H54 (cell line): ENCODE measurements at regions not wholly inside any gene's neighbourhood (a gene's known extent, or its start where the extent isn't known, plus 50 kb on each side); places are given as distances from the start of the nearest gene placed in this dataset.
A peak's percentile ranks its signal among the peaks of the same experiment; 100 is the strongest.

Experiments used
- DNase-seq: peaks from one replicate; pipeline ENCODE4 v3.0.0; 2011; ENCODE audit warnings: low spot score, mixed read lengths; ENCODE audit not compliant: insufficient read length
- FAIRE-seq: peaks from 3 replicates; lab custom pipeline; 2011; peaks lifted over from hg19 to GRCh38; lab: Jason Lieb, UNC
- POLR2A ChIP-seq: IDR thresholded peaks from 2 replicates; pipeline ENCODE4 v1.6.1; 2011; ENCODE audit warnings: low read depth, mild to moderate bottlenecking, low read length

DNA sequence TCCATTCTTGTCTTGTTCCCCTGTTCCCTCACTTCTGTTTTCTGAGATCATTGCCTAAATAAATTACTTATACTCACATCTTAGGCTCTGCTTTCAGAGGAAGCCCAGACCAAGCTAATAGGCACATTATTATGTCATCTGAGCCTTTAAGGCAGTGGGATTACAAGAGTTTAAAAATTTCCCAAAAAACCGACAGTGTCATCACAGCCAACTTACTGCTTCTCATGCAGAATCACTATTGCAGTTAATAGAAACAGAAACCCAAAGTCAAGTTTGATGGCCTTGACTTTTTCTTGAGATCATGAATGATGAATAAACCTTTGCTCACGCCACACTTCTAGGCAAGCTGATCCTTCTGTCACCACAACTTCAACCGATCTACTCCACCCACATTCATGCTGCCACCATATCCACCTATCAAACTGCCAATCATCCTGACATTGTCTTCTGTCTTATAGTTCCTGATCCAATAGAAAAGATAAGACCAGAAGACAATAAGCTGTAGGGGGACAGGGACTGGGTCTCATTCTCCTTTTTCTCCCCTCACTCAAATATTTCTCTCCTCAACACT, 142.7 kb upstream of the CREB1 start:
- FAIRE-seq (no peak), DNase-seq (no peak)
- no peak for TF ChIP-seq POLR2A

DNA sequence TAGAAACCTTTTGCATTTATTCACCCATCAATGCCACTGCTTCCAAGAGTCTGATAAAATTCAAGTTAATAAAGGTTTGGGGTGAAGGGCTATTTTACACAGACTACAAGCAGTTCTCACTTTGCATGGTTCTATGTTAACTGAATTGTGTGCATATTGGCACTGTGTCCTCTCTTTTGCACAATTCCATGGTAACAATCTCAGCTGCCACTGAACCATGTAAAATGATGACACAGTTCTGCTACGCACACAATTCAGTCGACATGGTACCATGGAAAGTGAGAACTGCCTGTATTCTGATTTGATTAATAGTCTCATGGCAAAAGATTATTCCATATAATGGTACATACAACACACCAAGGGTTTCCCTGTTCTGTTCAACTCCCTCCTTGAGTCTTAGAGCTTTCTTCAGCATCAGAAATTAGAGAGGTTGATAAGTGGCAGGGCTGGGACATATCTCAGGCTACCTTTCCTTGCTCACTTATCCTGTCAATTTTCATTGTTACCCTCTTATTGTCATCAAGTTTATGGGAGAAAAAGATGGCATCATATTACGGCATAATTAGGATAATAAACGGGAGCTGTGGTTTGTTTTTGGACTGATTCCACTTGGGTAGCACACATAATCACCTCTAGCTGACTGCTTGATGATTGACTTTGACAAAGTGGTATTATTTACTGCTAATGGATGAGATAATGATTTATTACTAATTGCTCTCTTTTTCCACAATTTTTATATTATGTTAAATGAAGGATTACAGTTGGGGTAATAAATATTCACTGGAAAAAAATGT, 139.3 kb upstream of the CREB1 start:
- no peak for DNase-seq
- no peak for TF ChIP-seq POLR2A
- FAIRE-seq: no peak

DNA sequence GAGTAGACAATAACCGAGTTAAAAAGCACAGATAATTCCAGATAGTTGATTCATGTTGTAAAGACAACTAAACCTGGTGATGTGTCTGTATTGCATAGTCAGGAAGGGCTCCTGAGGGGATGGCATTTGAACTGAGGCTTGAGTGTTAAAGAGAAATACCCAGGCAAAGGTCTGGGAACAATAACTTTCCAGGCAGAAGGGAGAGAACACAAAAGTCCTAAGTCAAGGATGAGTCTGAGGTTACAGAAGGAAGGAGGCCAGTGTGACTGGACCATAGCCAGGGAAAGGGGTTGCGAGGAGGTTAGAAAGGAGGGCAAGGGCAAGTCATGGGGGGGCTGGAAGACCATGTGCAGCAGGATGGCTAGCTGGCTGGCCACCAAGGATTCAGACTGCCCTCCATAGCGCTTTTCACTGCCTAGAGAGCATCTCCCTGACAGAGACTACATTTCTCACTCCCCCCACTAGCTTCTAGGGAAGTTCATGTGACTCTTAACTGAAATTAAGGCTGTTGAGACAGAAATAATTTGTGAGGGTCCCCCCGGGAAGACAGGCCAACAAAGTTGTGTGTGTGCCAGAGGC, 135.5 kb upstream of the CREB1 start:
- peak; percentile 62 for FAIRE-seq
- no peak for TF ChIP-seq POLR2A
- no peak for DNase-seq

DNA sequence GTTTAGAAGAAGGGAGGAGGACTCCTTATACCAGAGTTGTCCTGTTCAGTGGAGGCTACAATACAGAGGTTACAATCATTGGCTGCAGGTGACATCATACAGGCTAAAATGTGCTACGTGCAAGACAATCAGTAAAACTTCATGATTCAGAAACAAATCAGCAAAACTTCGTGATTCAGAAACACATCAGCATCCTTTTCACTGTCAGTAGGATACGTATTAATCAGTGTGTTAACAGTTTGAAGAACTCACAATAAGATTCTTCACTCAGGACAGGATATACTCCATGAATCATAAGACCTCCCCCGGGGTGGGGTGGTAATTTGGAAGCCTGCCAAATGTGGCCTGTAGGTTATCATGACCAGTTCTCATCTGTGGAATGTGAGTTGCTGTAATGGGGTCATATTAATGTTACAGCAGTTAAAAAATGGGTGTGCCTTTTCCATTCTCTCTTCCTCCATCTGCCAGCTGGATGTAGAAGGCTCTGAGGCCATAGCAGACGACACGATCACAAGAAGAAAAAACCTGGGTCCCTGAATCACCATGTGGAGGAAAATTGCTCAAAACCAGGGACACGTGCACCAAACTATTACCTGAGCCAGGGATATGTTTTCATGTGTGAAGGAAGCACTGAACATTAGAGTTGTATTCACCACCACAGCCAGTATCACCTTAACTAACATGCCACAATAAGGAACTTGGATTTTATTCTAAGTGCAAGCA, 134.8 kb upstream of the CREB1 start:
- TF ChIP-seq POLR2A: no peak
- peak; percentile 28 for DNase-seq
- FAIRE-seq: peak; percentile 98

DNA sequence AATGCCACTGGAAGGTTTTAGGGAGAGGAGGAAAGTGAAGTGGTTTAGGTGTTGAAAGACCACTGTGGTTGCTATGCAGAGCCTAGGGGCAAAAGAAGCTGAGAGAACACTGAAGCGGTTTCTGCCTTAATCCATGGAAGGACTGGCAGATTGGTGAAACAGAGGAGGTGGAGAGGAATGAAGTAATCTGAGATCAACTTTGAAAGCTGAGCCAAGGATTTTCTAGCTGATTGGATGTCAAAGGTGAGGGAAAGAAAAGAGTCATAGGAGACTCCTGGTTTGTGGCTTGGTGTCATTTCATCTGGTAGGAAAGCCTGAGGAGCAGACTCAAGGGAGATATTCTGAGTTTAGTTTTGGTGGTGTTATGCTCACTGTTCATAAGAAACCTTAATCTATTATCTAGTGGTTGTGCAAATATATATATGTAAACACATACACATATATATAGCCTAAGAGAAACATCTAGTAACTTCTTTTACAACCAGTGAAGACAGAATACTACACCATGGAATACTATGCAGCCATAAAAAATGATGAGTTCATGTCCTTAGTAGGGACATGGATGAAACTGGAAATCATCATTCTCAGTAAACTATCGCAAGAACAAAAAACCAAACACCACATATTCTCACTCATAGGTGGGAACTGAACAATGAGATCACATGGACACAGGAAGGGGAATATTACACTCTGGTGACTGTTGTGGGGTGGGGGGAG, 134.1 kb upstream of the CREB1 start:
- FAIRE-seq (no peak), DNase-seq (no peak)
- no peak for TF ChIP-seq POLR2A

DNA sequence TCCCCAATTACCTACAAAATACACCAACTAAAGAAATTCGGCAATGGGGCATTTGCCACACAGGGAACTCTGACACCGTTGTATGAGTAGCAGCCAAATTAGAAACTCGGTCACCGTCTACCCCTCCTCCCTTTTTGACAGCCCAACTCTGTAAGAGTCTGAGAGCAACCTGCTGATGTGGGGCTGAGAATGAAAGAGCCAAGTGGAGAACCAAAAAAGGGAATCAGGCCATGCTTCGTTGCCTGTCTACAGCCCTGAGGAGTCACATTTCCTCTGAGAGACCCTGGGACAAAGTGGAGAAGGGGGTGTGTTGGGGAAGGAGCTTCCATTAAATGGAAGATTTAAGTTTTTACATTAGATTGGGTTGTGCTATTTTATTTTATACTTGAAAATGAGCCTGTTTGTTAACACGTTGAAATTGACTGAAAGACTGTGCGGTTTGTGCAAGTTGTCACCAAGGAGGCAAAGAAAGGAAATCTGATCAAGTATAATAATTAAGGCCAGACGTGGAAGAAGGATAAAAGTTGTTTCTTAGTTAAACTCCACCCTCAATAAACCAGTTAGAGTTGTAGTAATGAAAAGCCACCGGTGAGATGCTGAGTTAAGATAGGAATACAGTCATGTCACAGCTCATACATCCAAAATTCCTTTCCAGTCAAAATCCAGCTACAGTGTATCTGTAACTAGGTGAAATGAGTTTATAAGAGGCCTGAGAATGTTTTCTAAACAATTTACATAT, 131.7 kb upstream of the CREB1 start:
- TF ChIP-seq POLR2A: no peak
- FAIRE-seq (no peak), DNase-seq (no peak)

DNA sequence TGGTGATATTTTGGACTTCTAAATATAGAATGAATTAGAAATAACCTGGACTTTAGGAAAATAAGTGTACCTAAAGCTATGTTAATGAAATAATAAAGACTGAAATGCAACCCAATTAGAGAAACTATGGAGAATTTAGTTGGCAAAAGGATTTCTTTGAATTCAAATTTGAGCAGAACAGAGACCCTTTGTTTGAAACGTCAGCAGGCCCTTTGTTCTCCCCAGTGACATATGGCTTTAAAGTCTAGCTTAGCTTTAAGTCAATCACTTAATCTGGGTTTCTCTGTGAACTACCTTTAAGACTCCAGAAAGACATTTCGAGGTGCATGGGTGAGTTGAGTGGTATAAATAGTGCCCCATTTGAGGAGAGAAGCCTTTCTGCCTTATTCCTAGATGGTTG, 130.5 kb upstream of the CREB1 start:
- FAIRE-seq: no peak
- no peak for TF ChIP-seq POLR2A
- no peak for DNase-seq

DNA sequence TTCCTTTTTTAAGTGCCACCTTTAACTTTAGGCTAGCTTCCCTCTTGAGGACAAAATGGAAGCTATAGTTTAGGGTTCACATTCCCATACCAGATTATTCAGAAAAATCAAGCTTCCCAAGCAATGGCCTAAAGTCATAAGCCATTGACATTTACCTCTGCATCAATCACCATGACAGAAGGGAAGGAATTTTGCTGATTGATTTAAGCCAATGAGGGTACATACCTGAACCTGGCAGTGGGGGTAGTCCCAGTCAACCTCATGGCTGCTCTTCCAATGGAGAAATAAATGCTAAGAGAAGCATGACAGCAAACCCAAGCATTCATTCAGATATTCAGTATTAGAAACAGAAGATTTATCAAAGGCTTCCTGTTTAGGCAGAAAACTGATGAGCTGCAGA, 128.4 kb upstream of the CREB1 start:
- no peak for TF ChIP-seq POLR2A
- no peak for FAIRE-seq
- no peak for DNase-seq

DNA sequence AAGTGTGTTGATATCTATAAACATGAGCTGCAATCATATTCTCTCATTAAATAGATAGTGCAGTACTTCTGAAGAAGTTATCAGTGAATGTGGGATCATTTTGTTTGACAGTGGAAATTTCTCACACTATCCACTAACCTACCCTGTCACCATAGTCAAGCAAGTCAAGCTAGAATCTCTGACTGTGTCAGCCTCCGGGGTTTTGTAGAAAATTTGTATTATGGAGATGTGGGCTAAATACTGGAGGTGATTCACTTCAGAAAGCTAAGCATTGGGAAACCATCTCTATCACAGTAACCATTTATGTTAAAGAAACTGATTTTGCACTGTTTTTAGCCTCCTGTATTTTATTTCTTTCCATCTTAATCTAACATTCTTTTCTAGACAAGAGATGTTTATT, 126.6 kb upstream of the CREB1 start:
- FAIRE-seq: no peak
- DNase-seq: no peak
- no peak for TF ChIP-seq POLR2A

DNA sequence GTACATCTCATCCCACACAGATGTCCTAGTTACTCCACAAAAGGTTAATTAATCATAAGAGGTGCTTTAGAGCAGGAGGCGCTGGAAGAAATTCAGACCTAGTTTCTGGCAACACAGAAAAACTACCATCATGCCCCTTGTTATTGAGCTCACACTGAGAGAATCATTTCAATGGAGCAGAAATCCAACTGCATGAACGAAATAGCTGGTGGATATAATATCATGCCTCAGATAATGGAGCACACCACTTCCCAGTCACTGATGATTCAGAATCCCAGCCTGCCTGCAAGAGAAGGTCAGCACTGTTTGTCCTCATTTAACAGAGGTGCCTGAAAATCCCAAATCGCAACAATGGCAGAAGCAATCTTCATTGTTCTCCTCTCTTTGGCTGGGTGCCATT, 125.8 kb upstream of the CREB1 start:
- FAIRE-seq: no peak
- DNase-seq: no peak

DNA sequence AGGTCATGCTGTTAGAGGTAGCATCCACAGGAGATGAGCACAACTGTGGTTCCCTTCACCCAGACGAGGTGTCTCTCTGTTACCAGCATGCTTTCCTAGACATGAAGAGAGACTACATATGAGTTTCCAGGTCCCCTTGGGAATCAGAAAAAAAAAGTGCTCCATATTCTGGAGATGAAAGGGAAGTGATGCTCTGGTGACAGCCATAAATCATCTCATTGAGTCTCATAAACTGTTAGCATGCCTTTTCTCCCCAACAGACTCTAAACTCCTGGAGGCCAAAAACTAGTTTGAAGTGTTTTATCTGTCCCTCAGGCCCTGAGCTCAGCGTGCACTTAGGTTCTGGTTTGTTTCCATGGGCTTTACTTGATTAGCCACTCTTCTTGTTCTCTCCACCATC, 124.6 kb upstream of the CREB1 start:
- FAIRE-seq (no peak), DNase-seq (no peak)
- TF ChIP-seq POLR2A: no peak

More for the DNA sequence above, 125.8 kb upstream of the CREB1 start:
- TF ChIP-seq POLR2A: no peak

DNA sequence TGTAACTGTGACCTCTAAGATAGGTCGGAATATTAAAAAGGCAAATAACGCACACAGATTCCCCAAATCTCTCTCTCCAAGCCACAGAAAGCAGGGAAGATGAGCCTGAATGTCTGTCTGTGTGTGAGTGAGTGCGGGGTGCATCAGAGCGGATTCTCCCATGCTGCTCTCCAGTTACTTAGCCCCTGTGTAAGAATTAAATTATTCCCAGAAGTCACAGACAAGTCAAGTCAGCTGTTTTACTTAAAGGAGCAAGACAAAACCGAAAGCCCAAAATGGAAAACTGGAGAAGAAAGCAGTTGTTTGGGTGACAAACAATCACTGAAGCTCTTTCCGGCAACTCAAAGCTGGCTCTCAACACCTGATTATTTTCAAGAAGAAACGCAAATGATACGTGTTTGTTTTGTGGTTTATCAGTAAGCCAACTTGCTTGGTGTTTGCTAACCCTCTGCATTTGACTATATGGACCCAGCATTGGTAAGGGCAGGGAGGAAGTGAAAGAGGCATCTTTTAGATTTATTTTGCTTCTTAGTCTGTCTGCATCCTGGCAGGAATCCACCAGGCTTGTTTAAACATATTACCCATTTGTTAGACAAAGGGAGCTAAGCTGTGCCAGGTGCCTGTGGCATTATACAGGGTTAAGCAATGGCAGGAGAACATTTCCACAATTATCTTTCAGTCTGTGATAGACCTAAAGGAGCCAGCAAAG, 121.5 kb upstream of the CREB1 start:
- DNase-seq (no peak), FAIRE-seq (peak; percentile 67)
- no peak for TF ChIP-seq POLR2A

DNA sequence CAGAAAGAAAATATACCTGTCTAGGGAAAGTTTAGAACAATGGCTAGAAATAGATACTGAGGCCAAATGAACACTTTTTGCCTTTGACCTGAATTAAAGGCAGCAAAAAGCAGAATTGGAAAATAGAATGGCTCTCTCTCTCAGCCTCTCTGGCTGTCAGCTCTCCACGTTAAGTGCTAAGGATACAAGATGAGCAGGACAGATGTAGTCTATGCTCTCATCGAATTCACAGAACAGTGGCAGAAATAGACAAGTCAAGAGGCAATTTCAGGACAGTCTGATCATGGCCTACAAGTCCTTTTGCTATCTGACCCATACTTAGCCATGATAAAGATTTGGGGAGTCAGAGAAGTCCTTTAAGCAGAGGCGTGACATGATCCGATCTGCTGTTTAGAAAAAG, 120.2 kb upstream of the CREB1 start:
- no peak for DNase-seq
- TF ChIP-seq POLR2A: no peak
- FAIRE-seq: no peak
